ENCODE measurements at regions not wholly inside any gene's neighbourhood (a gene's known extent, or its start where the extent isn't known, plus 50 kb on each side); places are given as distances from the start of the nearest gene placed in this dataset.

- H3K4me1 Mint-ChIP-seq (ENCODE audit: low read depth), result no peaks in the 10 kb centered on the region
- TF ChIP-seq CTCF (IDR thresholded peaks at IDR 0.05), result no peak
- no peak overlapping the region for H3K27ac Mint-ChIP-seq
- no peak overlapping the region for H3K4me3 Mint-ChIP-seq
- H3K9me3 Mint-ChIP-seq, result peaks cover 20% of the 10 kb centered on the region; the same call in 1 of the 2 replicates
- no peaks in the 10 kb centered on the region for H3K27me3 Mint-ChIP-seq (ENCODE audit: insufficient read depth)
- no peaks in the 10 kb centered on the region for H3K36me3 Mint-ChIP-seq (ENCODE audit: low read depth)
- no peak for DNase-seq
Observed at GRCh38 chr3:59289831-59290230, 240.0 kb upstream of the CFAP20DC start.

GRCh38 chr3:59288951-59289350, 239.1 kb upstream of the CFAP20DC start:
- Mint-ChIP-seq H3K4me1 (ENCODE audit: low read depth) (no peaks in the 10 kb centered on the region), H3K27me3 (ENCODE audit: insufficient read depth) (no peaks in the 10 kb centered on the region), H3K9me3 (peaks cover 16% of the 10 kb centered on the region; the same call in 1 of the 2 replicates), H3K4me3 (no peak overlapping the region), H3K27ac (no peak overlapping the region), H3K36me3 (ENCODE audit: low read depth) (no peaks in the 10 kb centered on the region)
- DNase-seq, result no peak
- no peak for TF ChIP-seq CTCF (IDR thresholded peaks at IDR 0.05)

DNA sequence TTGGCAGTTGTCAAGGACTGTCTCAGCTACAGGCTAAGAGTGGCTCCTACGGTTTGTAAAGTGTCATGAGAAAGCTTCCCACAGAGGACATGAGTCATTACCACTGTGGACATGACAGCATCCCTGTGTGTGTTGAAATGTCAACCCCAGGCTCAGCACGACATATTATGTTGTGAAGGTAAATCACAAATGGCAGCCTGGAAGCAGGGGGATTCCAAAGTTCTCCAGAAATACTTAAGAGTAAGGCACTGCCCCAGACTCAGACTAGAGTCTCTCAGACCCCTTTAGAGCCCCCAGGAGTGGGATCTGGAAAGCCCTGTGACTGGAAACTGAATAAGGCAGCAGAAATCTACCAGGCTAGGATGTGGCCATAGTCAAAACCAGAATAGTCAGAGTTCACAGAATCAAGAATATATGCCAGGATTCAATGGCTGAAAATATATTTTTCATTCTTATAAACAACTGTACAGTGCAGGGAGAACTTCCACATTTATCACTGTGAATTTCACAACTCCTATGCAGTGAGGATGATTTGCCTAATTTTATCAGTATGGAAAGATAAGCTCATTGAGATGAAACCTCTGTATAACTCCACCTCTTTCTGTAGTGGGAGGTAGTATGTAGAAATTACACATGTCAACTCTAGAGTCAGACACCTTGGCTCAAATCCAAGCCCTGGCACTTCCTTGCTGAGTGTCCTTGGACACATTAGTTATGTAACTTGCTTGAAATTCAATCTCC, 237.1 kb upstream of the CFAP20DC start:
- Mint-ChIP-seq H3K4me3 (no peak overlapping the region), H3K9me3 (peaks cover 9% of the 10 kb centered on the region)

GRCh38 chr3:59285560-59285959, 235.7 kb upstream of the CFAP20DC start:
- H3K9me3 Mint-ChIP-seq, result peaks cover 12% of the 10 kb centered on the region
- no peak for DNase-seq
- peaks cover 1% of the 10 kb centered on the region for H3K27me3 Mint-ChIP-seq (ENCODE audit: insufficient read depth)
- H3K4me3 Mint-ChIP-seq, result no peak overlapping the region
- H3K27ac Mint-ChIP-seq, result no peak overlapping the region
- TF ChIP-seq CTCF (IDR thresholded peaks at IDR 0.05), result no peak
- no peaks in the 10 kb centered on the region for H3K4me1 Mint-ChIP-seq (ENCODE audit: low read depth)
- no peaks in the 10 kb centered on the region for H3K36me3 Mint-ChIP-seq (ENCODE audit: low read depth)

More for the DNA sequence above, 237.1 kb upstream of the CFAP20DC start:
- Mint-ChIP-seq H3K4me1 (ENCODE audit: low read depth) (no peaks in the 10 kb centered on the region), H3K27me3 (ENCODE audit: insufficient read depth) (peaks cover 1% of the 10 kb centered on the region), H3K36me3 (ENCODE audit: low read depth) (no peaks in the 10 kb centered on the region), H3K27ac (no peak overlapping the region)
- TF ChIP-seq CTCF (IDR thresholded peaks at IDR 0.05), result no peak
- DNase-seq, result no peak

GRCh38 chr3:59284926-59285325, 235.1 kb upstream of the CFAP20DC start:
- Mint-ChIP-seq H3K9me3 (peaks cover 12% of the 10 kb centered on the region), H3K36me3 (ENCODE audit: low read depth) (no peaks in the 10 kb centered on the region), H3K4me1 (ENCODE audit: low read depth) (no peaks in the 10 kb centered on the region), H3K27ac (no peak overlapping the region), H3K4me3 (no peak overlapping the region), H3K27me3 (ENCODE audit: insufficient read depth) (peaks cover 1% of the 10 kb centered on the region)
- TF ChIP-seq CTCF (IDR thresholded peaks at IDR 0.05), result no peak
- no peak for DNase-seq
